ENCODE measurements at regions not wholly inside any gene's neighbourhood (a gene's known extent, or its start where the extent isn't known, plus 50 kb on each side); places are given as distances from the start of the nearest gene placed in this dataset.
"Not testable (repeated sequence)": the region's sequence is repeated elsewhere in the genome, so short reads cannot be mapped to it uniquely, and the experiment has no call there.

DNA sequence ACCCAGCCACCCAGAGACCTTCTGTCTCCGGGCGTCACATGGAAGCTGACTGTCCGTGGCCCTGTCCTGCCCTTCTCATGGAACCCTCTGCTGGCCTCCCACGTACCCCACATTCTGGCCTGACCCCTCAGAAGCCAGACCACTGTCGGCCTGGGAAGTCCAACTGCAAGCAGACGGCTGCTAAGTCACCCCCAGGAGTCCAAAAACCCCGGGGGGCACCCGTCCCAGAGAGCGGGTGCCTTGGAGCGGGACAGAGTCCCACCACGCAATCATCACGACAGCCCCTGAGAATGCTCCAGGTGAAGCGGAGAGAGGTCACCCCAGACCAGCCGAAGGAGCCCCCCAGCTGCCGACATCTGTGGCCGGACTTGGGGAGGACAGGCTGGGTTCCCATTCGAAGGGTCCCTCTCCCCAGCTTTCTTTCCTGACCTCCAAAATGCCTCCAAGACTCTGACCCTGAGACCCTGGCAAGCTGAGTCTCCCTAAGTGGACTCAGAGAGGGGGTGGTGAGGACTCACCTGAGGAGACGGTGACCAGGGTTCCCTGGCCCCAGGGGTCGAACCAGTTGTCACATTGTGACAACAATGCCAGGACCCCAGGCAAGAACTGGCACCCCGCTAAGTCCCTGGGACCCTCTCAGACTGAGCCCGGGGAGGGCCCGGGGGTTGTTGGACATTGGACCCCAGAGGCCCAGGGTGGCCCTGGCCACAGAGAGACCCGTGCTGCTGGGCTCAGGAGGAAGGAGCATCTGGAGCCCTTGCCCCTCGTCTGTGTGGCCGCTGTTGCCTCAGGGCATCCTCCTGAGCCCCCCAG, 337.1 kb downstream of the TMEM121 start:
- DNase-seq: no peak

DNA sequence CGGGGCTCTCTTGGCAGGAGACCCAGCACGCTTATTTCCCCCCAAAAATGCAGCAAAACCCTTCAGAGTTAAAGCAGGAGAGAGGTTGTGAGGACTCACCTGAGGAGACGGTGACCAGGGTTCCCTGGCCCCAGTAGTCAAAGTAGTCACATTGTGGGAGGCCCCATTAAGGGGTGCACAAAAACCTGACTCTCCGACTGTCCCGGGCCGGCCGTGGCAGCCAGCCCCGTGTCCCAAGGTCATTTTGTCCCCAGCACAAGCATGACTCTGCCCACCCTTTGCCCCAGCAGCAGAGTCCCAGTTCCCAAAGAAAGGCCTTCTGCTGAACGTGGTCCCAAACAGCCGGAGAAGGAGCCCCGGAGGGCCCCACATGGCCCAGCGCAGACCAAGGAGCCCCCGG, 337.7 kb downstream of the TMEM121 start:
- DNase-seq: no peak

DNA sequence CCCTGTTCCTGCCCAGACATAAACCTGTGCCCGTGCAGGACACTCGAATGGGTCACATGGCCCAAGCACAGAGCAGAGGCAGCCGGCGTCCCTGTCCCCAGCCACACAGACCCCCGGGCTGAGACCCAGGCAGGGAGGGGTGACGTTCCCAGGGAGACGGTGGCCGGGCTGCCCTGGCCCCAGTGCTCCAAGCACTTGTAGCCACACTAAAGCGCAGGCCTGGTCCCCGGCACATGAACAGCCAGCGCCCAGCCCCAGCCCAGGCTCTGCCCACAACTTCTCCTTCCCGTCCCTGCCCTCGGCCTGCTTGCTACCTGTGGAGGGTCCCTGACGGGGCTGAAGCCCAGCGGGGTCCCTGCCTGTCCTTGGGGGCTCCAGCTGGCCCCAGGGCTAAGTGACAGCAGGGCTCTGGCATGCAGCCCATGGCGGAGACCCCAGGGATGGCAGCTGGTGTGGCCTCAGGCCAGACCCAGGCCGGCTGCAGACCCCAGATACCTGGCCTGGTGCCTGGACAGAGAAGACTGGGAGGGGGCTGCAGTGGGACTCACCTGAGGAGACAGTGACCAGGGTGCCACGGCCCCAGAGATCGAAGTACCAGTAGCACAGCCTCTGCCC, 338.4 kb downstream of the TMEM121 start:
- DNase-seq: no peak

DNA sequence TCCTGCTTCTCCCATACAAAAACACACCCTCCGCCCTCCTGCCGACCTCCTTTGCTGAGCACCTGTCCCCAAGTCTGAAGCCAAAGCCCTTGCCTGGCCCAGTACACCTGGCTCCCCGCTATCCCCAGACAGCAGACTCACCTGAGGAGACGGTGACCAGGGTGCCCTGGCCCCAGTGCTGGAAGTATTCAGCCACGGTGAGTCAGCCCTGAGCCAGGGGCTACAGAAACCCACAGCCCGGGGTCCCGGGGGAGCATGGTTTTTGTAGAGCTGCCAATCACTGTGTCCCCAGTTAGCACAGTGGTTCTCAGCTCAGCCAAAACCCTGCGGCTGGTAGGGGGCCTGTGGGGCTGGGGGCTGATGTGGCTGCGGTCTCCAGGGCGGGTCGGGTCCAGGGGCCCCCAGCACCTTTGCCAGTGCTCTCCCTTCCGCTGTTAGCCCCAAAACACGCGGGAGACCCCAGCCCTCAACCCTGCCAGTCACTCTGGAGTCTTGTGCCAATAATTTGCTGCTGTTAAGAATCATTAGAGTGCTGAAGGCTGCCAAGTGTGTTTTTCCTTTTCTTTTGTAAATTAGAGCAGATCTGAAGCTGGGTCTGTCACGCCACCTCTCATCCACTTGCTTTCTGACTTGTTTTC, 339.0 kb downstream of the TMEM121 start:
- no peak for DNase-seq

DNA sequence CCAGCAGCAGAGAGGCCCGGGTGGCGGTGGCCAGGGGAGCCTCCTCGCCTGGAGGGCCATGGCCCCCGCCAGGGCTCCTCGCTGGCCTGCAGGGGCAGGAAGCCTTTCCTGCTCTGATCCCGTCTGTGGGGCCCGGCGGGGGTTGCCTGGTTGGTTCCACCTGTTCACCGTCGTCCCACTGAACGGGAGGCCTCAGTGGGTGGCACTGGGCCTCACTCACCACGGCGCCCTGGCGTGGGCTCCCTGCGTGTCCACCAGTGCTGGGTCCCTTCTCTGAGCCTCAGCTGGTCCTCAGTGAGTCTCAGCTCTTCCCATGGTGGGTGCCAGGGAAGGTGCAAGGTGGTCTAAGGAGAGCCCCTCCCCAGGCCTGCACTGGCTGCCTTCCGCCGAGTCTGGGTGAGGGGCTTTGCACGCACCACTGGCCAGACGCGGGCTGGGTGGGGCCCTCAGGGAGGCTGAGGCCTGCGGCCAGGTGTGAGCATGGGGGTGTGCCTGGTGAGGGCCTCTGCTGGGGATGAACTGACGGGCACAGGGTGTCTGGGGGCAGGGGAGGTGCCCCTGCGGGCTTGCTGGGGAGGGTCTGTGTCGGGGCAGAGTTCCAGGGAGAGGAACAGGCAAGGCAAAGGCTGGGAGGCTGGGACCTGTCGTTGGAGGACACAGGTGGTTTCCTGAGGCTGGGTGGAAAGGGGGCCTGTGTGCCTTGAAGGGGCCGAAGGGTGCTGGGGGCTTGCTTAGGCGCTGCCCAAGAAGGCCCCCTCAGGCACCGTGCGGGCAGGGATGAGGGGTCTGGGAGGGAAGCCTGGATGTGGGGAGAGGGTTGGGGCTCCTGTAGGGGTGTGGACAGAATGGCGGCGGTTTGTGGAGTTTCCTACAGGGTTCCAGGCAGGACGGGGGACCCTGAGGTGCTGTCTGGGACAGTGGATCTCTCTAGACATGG, 339.8 kb downstream of the TMEM121 start:
- no peak for DNase-seq

DNA sequence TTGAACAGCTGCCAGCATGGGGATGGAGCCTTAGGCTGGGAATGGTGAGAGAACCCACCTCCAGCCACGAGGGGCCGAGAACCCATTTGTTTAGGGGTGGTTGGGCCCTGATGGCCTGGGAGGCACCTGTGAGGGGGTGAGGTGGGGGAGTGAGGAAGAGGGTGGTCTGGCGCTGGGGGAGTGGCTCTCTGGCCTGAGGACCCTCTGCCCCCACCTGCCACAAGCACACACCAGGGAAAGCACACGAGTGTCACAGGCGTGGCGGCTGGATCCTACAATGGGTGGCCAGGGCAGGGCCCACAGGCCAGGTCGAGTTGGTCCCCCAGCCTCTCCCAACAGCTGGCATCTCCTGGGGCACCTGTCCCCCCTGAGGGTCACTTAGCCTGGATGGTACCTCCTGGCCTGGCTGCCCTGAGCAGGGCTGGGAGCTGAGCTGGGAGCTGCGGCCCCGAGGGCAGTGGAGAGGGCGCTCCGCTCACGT, 340.5 kb downstream of the TMEM121 start:
- DNase-seq: no peak

DNA sequence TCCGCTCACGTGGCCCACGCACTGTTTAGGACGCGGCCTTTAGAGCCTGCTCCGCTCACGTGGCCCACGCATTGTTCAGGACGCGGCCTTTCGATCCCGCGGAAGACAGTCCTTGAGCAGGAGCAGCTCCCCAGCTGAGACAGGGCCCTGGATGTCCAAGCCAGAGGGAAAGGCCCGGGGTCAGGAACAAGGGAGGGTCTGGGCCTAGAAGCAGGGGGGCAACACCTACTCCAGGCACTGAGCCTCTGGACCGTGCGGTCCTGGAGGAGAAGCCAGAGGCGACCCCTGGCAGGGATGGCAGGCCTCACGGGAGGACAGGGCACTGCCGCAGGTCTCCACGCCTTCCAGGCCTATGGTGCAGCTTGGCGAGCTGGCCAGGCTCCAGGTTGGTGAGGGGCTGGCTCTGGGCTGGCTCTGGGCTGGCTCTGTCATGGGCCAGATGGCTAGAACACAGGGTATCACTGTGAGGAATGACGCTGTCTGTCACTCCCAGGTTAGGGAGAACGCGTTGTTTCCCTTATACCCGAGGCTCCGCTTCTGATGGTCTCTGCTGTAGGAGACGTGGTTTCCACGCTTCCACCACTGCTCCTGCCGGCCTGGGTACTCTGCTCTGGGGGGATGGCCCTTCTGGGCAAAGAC, 341.7 kb downstream of the TMEM121 start:
- no peak for DNase-seq

DNA sequence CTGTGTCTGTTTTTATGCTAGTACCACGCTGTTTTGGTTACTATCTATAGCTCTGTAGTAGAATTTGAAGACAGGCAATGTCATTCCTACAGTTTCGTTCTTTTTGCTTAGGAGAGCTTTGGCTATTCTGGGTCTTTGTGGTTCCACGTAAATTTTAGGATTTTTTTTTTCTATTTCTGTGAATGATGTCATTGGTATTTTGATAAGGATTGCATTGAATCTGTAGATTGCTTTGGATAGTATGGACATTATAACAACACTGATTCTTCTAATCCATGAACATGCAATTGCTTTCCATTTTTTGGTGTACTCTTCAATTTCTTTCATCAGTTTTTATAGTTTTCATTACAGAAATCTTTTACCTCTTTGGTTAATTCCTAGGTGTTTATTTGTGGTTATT, 345.2 kb downstream of the TMEM121 start:
- no peak for DNase-seq

DNA sequence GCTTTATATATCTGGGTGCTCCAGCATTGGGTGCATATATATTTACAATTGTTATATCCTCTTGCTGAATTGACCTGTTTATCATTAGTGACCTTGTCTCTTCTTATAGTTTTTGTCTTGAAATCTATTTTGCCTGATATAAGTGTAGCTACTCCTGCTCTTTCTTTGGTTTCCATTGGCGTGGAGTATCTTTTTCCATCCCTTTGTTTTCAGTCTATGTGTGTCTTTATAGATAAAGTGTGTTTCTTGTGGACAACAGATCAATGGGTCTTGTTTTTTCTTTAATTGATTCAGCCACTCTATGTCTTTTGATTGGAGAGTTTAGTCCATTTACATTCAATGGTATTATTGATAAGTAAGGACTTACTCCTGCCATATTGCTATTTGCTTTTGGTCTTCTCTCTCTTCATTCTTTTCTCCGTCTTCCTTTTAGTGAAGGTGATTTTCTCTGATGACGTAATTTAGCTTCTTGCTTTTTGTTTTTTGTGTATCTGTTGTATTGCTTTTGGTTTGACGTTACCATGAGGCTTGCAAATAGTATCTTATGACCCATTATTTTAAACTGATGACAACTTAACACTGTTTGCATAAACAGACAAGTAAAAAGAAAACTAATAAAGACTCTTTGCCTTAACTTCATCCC, 347.6 kb downstream of the TMEM121 start:
- no peak for DNase-seq

DNA sequence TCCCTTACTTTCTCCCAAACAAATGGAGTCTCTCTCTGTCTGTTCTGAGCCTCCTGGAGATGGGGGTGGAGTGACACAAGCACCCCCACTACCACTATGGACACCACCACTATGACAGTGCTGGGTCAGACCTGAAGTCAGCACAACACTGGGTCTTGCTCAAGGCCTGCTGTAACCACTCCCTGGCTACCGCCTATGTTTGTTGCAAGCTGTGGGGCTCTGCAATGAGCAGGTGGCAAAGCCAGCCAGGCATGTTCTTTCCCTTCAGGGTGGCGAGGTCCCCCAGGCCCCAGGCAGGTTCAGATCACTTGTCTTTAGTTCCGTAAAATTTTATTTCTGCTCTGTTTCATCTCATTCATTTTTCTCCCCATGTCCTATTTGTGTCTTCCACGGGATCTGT, 349.8 kb downstream of the TMEM121 start:
- no peak for DNase-seq

DNA sequence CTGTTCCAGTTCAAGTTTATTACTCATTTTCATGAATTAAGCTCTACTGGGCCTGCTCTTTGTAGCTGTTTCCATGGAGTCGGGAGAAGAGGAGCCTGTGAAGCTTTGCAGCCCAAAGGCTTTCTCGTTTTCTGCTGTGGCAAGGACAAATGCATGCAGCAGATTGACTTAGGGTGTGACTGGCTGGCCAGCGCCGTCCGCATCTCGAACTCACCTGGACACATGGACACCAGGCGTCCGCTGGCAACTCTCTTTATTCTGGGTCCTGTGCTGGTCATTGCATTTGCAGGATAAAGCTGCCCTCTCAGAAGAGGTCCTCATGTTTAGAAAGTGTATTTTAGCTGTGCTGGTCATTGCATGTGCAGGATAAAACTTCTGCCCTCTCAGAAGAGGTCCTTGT, 350.4 kb downstream of the TMEM121 start:
- DNase-seq: no peak

DNA sequence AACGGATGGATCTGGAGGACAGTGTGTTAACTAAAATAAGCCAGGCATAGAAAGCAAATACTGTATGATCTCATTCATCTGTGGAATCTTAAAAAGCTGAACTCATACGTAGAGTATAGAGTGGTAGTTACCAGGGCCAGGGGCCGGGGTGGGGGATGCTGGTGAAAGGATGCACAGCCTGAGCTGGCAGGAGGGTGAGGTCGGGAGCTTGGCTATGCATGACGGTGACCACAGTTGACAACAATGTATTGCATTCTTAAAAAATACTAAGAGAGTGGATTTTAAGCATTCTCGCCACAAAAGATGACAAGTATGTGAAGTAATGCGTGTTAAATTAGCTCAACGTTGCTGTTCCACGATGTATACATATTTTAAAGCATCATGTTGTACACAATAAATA, 351.3 kb downstream of the TMEM121 start:
- DNase-seq: no peak

DNA sequence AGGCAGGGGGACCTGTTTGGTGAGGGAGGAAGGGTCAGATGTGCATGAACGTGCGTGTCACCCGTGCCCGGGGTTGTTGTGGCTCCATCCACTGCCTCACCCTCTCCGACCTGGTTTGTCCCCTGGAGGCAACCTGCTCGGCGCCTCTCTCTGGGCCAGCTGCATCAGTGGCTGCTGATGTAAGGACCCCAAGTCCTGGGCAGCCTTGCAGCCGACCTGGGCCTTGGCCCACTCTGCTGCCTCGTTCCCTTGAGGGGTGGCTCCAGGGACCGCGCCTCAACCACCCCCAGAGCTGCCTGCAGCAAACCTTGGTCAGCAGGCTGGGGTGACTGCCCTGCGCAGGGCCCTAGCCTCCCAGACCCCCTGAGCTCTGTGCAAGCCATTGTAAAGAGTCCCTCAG, 351.7 kb downstream of the TMEM121 start:
- DNase-seq: no peak

DNA sequence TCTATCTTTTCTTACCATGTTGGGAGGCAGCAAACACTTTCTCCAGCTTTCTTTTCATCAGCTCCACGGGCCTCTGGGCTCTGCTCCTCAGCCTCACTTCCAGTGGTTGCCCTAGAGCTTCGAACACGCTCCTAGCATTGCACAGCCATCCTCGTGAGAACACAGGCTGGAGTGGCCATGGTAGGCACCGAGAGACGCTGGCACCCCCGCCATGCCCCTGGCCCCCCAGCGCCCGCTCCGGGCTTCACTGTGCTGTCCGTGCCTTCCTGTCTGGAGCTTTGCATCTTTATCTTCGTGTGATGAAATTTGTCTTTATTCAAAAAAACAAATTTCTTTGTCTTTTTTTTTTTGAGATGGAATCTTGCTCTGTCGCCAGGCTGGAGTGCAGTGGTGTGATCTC, 352.2 kb downstream of the TMEM121 start:
- DNase-seq: no peak

DNA sequence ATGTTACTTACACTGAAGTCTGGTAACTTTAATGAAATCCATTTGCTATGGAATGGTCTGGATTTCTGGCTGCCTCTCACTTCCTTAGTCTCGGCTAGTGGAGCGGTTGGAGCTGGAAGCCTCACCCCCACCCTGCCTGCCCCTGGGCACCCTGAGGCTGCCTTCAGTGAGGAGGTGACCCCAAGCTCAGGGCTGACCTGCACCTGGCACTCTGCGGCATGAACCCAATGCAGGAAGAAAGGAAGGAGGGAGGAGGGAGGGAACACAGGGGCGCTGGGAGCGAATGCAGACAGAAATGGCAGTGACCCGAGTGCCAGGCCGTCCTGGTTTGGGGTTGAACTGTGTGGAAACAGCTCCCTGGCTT, 353.1 kb downstream of the TMEM121 start:
- no peak for DNase-seq

DNA sequence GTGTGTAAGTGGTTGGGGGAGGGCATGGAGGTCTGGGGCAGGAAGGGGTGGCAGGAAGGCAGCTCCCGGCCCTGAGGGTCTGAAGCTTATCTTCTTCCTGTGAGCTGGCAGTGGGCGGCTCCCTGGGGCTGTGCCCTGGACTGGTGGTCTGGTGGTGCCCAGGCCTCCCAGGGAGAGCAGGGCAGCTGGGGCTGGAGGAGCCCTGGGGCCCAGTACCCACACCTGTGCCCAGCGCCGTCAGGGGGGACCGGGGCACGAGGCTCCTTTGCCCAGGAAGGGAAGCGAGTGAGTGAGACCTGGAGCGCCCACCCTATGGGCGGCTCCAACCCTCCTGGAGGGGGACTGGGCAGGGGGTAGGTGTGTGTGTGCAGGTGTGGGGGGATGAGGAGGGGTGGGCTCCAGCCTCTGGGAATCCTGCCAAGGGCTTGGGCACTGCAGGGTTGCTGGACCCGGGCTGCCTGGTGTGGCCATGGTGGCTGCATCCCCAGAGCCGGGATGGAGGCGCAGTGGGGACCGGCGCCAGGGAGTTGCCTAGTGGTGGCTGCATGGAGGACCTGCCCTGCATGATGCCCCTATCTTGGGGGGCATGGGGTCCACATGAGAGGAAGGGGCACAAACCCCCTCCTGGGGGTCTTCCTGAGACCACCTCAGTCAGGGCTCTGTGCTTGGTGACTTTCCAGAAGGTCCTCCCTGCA, 353.6 kb downstream of the TMEM121 start:
- no peak for DNase-seq

DNA sequence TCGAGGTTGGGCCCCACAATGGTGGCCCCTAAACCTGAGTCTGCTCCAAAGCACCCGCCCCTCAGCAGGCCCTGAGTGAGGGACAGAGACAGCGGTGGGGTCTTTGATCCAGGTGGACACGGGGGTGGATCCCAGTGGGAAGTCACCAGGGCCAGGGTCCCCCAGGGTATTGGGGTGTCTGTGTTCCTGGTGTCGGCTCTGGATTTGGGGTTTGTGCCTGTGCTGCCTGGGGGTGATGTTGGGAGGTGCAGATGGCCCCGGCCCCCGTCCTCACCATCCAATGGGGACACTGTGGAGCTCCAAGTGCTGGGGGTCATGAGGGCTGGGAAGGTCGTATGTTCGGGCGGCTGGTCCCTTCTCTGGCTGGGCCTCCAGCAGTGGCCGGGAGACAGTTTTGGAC, 354.2 kb downstream of the TMEM121 start:
- DNase-seq: no peak

DNA sequence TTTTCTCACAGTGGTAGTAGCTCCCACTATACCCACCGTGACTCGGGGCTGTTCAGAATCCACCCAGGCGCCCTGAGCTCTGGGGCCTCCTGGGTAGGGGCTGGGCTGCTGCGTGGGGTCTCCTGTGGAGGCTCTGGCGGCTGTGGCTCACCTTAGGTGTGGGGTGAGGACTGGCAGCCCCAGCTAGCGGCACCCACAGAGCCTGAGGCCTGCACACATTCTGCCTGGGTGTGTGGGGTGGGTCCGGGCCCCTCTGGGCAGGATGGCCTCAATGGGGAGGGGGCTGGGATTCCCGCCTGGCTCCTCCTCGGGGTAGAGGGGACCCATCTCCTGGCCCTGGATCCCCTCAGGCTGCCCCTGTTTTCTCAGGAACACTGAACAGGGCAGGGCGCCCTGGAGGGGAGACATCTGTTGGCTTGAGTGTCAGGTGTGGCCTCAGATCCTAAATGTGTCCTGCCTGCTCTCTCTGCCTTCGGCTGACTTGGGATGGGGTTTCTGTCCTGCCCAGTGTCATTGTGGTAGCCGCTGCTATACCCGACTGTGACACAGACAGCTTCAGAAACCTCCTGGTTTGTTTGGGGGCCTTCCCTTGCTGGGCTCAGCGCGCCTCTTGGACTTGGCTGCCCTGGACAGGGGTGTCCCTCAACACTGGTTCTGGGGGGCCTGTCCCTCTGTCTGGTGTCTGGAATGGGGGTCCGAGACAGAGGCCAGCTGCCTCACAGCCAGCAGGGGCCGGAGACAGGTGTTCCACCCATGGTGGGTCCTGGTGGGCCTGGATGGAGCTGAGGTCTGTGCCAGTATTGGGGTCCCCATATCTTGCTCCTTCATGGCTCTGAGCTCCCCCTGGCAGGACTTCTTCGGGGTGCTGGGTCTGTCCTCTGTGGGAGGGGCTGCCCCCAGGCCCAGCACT, 354.9 kb downstream of the TMEM121 start:
- DNase-seq: no peak

DNA sequence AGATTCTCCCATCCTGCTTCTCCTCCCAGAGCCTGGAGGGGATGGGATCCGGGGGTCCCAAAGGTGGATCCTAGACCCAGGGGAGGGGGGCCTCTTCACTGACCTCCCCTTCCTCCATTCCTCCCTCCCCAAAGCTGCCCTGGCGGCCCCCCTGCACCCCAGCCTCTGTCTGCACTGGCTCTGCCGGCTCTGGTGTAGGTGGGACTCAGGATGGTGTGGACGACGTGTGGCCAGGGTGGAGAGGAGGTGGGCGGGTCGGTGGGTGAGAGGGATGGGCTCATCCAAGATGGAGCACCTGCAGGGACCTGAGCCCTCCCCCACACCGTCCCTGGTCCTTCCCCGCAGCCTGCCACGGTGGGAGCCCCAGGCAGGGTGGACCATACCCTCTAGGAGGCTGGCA, 355.6 kb downstream of the TMEM121 start:
- not testable (repeated sequence) for DNase-seq

DNA sequence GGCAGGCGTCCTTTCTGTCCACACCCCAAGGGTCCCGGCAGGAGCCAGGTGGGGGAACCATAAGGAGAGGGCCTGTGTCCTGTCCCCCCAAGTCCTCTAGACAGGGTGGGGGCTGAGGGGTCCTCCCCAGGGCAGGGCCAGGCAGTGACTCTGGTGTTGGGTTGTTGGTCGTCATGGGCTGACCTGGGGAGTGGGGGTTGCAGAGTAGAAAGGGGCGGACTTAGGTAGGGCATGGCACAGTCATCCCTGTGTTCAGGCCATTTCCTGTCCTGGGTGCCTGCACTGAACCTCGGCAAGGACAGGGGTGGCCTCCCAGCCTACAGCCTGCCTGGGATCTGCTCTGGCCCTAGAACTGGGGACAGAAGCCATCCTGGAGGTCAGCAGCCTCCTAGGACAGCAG, 356.2 kb downstream of the TMEM121 start:
- DNase-seq: no peak
